Stomach (tissue), 4 donors: ENCODE measurements at regions not wholly inside any gene's neighbourhood (a gene's known extent, or its start where the extent isn't known, plus 50 kb on each side); places are given as distances from the start of the nearest gene placed in this dataset.

Experiments
- POLR2A ChIP-seq, 4 donors: fragments of 450-650 bp; IDR thresholded peaks; one replicate each; pipeline ENCODE4 v1.6.1; 2016; ENCODE audit warnings: antibody characterized with exemption in 4 of 4, control low read depth in 2 of 4, mild to moderate bottlenecking in 1 of 4, moderate library complexity in 1 of 4
- TF ChIP-seq, protein P1 (sequence below), 7 experiments: fragments of 450-650 bp in 4 of 7; fragments of 200-600 bp in 3 of 7; sonication (generic) in 3 of 7; IDR thresholded peaks; one replicate each; pipeline ENCODE4 v1.5.1; 2016 to 2019; ENCODE audit warnings: antibody characterized with exemption in 7 of 7, control low read depth in 2 of 7, mild to moderate bottlenecking in 1 of 7

GRCh38 chr21:20800106-20800505 lies 198.1 kb upstream of the NCAM2 start:
- TF ChIP-seq, protein P1, sequence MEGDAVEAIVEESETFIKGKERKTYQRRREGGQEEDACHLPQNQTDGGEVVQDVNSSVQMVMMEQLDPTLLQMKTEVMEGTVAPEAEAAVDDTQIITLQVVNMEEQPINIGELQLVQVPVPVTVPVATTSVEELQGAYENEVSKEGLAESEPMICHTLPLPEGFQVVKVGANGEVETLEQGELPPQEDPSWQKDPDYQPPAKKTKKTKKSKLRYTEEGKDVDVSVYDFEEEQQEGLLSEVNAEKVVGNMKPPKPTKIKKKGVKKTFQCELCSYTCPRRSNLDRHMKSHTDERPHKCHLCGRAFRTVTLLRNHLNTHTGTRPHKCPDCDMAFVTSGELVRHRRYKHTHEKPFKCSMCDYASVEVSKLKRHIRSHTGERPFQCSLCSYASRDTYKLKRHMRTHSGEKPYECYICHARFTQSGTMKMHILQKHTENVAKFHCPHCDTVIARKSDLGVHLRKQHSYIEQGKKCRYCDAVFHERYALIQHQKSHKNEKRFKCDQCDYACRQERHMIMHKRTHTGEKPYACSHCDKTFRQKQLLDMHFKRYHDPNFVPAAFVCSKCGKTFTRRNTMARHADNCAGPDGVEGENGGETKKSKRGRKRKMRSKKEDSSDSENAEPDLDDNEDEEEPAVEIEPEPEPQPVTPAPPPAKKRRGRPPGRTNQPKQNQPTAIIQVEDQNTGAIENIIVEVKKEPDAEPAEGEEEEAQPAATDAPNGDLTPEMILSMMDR (IDR thresholded peaks at IDR 0.05): no peak
- no peak for TF ChIP-seq POLR2A (IDR thresholded peaks at IDR 0.05)
